Keratinocyte (primary cell): ENCODE measurements at regions not wholly inside any gene's neighbourhood (a gene's known extent, or its start where the extent isn't known, plus 50 kb on each side); places are given as distances from the start of the nearest gene placed in this dataset.
"Not testable (repeated sequence)": the region's sequence is repeated elsewhere in the genome, so short reads cannot be mapped to it uniquely, and the experiment has no call there.

Experiments
- DNase-seq: peaks from one replicate; pipeline ENCODE4 v3.0.0-alpha.2; 2011; ENCODE audit warnings: low read depth, missing footprints, low spot score
- FAIRE-seq: peaks from 2 replicates; lab custom pipeline; 2011; peaks lifted over from hg19 to GRCh38; lab: Jason Lieb, UNC
- H2AFZ ChIP-seq: 2 replicates; pipeline ENCODE4 v1.6.0; 2012; ENCODE audit warnings: low read length, control low read depth, inconsistent platforms; ENCODE audit not compliant: control insufficient read depth
- H3K27ac ChIP-seq: 2 replicates; pipeline ENCODE4 v1.5.1; 2011; ENCODE audit warnings: low read length; ENCODE audit not compliant: control insufficient read depth, insufficient read depth
- H3K27me3 ChIP-seq: 3 replicates; pipeline ENCODE4 v1.6.0; 2011; ENCODE audit warnings: low read length; ENCODE audit not compliant: control insufficient read depth, insufficient read depth; ENCODE audit errors: extremely low read depth
- H3K36me3 ChIP-seq, 2 experiments: 2 replicates in 1 of 2; 3 replicates in 1 of 2; pipeline ENCODE4 v1.5.1; 2011; ENCODE audit warnings: low read length in 2 of 2, mild to moderate bottlenecking in 1 of 2; ENCODE audit not compliant: control insufficient read depth in 2 of 2, insufficient read depth in 2 of 2; ENCODE audit errors: extremely low read depth in 1 of 2
- H3K4me1 ChIP-seq: 3 replicates; pipeline ENCODE4 v1.5.1; 2011; ENCODE audit warnings: low read length; ENCODE audit not compliant: control insufficient read depth, insufficient read depth; ENCODE audit errors: extremely low read depth
- H3K4me2 ChIP-seq: 3 replicates; pipeline ENCODE4 v1.6.0; 2011; ENCODE audit warnings: low read depth, low read length; ENCODE audit not compliant: control insufficient read depth, insufficient read depth; ENCODE audit errors: extremely low read depth
- H3K4me3 ChIP-seq, 3 experiments: fragments of 200-600 bp in 1 of 3; sonication (generic) in 1 of 3; 2 replicates in 2 of 3; 3 replicates in 1 of 3; pipeline ENCODE4 v1.5.1; 2011 to 2016; ENCODE audit warnings: low read length in 3 of 3, mild to moderate bottlenecking in 3 of 3, control low read depth in 2 of 3, inconsistent platforms in 1 of 3, low read depth in 1 of 3, mixed read lengths in 1 of 3, mixed run types in 1 of 3, moderate library complexity in 1 of 3; ENCODE audit not compliant: control insufficient read depth in 2 of 3, insufficient read depth in 2 of 3; ENCODE audit errors: extremely low read depth in 1 of 3
- H3K79me2 ChIP-seq: 2 replicates; pipeline ENCODE4 v1.6.0; 2012; ENCODE audit warnings: low read length; ENCODE audit not compliant: control insufficient read depth, insufficient read depth
- H3K9ac ChIP-seq: 3 replicates; pipeline ENCODE4 v1.6.0; 2011; ENCODE audit warnings: low read length; ENCODE audit not compliant: control insufficient read depth, insufficient read depth; ENCODE audit errors: extremely low read depth
- H3K9me1 ChIP-seq: 3 replicates; pipeline ENCODE4 v1.6.0; 2011; ENCODE audit warnings: low read length; ENCODE audit not compliant: control insufficient read depth, insufficient read depth; ENCODE audit errors: extremely low read depth
- H3K9me3 ChIP-seq: 2 replicates; pipeline ENCODE4 v1.5.1; 2012; ENCODE audit warnings: low read depth, low read length; ENCODE audit not compliant: control insufficient read depth
- H4K20me1 ChIP-seq: 3 replicates; pipeline ENCODE4 v1.6.0; 2011; ENCODE audit warnings: low read length; ENCODE audit not compliant: control insufficient read depth, insufficient read depth; ENCODE audit errors: extremely low read depth
- EZH2 ChIP-seq: IDR thresholded peaks from one replicate; pipeline ENCODE4 v1.6.1; 2012; ENCODE audit warnings: inconsistent platforms, mild to moderate bottlenecking, low read length, moderate library complexity
- dilution Hi-C: fragments of 300-500 bp; cut with MboI; formaldehyde crosslinking; loops from one replicate; pipeline ENCODE4 v1.7.0; 2020; ENCODE audit warnings: low sequenced_read_pairs; ENCODE audit not compliant: extremely low pct_ligation_motif_present
- TF ChIP-seq, protein P1 (sequence below), 3 experiments: IDR thresholded peaks in 1 of 3; conservative IDR thresholded peaks in 1 of 3; optimal IDR thresholded peaks in 1 of 3; 2 replicates in 2 of 3; 3 replicates in 1 of 3; pipeline versions ENCODE3 to v1.5.1; 2011; ENCODE audit warnings: low read length in 3 of 3, mild to moderate bottlenecking in 3 of 3, moderate library complexity in 2 of 3, control low read depth in 1 of 3, inconsistent platforms in 1 of 3; ENCODE audit not compliant: insufficient read depth in 2 of 3; ENCODE audit errors: extremely low read depth in 1 of 3

DNA sequence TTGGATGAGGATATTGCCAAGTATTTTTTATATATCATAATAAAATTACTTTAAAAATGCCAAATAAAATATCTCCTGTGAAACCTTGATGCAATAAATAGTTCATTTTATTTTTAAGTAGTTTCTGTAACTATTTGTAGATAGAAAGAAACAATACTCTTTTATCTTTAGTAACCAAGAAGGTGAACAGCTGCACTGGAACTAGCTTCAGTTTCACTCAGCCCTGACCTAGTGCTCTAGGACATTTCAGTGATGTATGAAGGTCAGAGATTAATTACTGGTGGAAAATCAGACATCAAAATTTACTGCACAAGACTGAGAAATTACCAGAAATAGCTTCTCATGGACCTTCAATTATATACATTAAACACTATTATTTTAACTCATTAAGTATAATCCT lies 1305.0 kb downstream of the CNTNAP5 start:
- dilution Hi-C loops = no loop called here

DNA sequence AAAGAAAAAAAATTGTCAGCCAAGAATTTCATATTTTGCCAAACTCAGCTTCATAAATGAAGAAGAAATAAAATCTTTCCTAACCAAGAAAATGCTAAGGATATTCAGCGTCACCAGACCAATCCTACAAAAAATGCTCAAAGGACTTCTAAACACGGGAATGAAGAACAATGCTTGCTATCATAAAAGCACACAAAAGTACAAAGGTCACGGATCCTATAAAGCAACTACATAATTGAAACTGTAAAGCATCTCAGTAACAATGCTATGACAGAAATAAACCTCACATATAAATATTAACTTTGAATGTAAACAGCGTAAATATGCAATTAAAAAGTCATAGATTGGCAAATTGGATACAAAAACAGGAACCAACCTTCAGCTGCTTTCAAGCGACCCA lies 1314.6 kb upstream of the GYPC start:
- no peaks in the 10 kb centered on the region for H3K9me1 ChIP-seq
- DNase-seq = no peak
- no peaks in the 10 kb centered on the region for H3K4me1 ChIP-seq
- H3K4me2 ChIP-seq = no peak overlapping the region
- H3K27me3 ChIP-seq = no peaks in the 10 kb centered on the region
- no peaks in the 10 kb centered on the region for H3K79me2 ChIP-seq
- no peaks in the 10 kb centered on the region for H3K36me3 ChIP-seq
- no peak overlapping the region for H3K9ac ChIP-seq
- H3K9me3 ChIP-seq = no peaks in the 10 kb centered on the region
- no peak overlapping the region for H3K27ac ChIP-seq
- no peak for FAIRE-seq
- H3K4me3 ChIP-seq = no peak overlapping the region
- dilution Hi-C loops = no loop called here
- TF ChIP-seq, protein P1, sequence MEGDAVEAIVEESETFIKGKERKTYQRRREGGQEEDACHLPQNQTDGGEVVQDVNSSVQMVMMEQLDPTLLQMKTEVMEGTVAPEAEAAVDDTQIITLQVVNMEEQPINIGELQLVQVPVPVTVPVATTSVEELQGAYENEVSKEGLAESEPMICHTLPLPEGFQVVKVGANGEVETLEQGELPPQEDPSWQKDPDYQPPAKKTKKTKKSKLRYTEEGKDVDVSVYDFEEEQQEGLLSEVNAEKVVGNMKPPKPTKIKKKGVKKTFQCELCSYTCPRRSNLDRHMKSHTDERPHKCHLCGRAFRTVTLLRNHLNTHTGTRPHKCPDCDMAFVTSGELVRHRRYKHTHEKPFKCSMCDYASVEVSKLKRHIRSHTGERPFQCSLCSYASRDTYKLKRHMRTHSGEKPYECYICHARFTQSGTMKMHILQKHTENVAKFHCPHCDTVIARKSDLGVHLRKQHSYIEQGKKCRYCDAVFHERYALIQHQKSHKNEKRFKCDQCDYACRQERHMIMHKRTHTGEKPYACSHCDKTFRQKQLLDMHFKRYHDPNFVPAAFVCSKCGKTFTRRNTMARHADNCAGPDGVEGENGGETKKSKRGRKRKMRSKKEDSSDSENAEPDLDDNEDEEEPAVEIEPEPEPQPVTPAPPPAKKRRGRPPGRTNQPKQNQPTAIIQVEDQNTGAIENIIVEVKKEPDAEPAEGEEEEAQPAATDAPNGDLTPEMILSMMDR (optimal IDR thresholded peaks at IDR 0.05 in 1 of 3, IDR thresholded peaks at IDR 0.05 in 1 of 3, conservative IDR thresholded peaks at IDR 0.05 in 1 of 3; ENCODE audit: extremely low read depth in 1 of 3, insufficient read depth in 2 of 3, low read length in 3 of 3) = no peak
- TF ChIP-seq EZH2 = no peak
- no peaks in the 10 kb centered on the region for H4K20me1 ChIP-seq
- H2AFZ ChIP-seq = no peak overlapping the region

More for the DNA sequence above, 1305.0 kb downstream of the CNTNAP5 start:
- H3K9me1 ChIP-seq = no peaks in the 10 kb centered on the region
- H3K4me3 ChIP-seq = no peak overlapping the region
- no peak overlapping the region for H3K4me2 ChIP-seq
- no peaks in the 10 kb centered on the region for H3K4me1 ChIP-seq
- no peak overlapping the region for H3K27ac ChIP-seq
- no peaks in the 10 kb centered on the region for H3K27me3 ChIP-seq
- no peaks in the 10 kb centered on the region for H3K79me2 ChIP-seq
- TF ChIP-seq, protein P1 (optimal IDR thresholded peaks at IDR 0.05 in 1 of 3, IDR thresholded peaks at IDR 0.05 in 1 of 3, conservative IDR thresholded peaks at IDR 0.05 in 1 of 3; ENCODE audit: extremely low read depth in 1 of 3, insufficient read depth in 2 of 3, low read length in 3 of 3) = no peak
- no peak for TF ChIP-seq EZH2
- no peak overlapping the region for H2AFZ ChIP-seq
- no peaks in the 10 kb centered on the region for H3K36me3 ChIP-seq
- no peak for DNase-seq
- FAIRE-seq = no peak
- peaks cover 2% of the 10 kb centered on the region for H3K9me3 ChIP-seq
- H3K9ac ChIP-seq = no peak overlapping the region
- no peaks in the 10 kb centered on the region for H4K20me1 ChIP-seq

DNA sequence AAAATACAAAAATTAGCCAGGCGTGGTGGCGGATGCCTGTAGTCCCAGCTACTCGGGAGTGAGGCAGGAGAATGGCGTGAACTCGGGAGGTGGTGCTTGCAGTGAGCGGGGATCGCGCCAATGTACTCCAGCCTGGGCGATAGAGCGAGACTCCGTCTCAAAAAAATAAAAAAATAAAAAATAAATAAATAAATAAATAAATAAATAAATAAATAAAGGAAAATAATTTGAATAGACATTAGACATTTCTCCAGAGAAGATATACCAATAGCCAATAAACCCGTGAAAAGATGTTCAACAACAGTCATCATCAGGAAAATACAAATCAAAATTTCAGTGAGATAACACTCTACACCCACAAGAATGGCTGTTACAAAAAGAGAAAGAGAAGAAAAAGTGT lies 1302.4 kb upstream of the GYPC start:
- H3K9ac ChIP-seq, H3K27me3 ChIP-seq, FAIRE-seq, H3K9me1 ChIP-seq, H4K20me1 ChIP-seq, H3K79me2 ChIP-seq, H3K36me3 ChIP-seq, H2AFZ ChIP-seq, H3K9me3 ChIP-seq, dilution Hi-C loops, H3K4me1 ChIP-seq, DNase-seq, H3K4me3 ChIP-seq, H3K27ac ChIP-seq, H3K4me2 ChIP-seq: not testable (repeated sequence)
